GDM1 (cell line): ENCODE measurements at regions not wholly inside any gene's neighbourhood (a gene's known extent, or its start where the extent isn't known, plus 50 kb on each side); places are given as distances from the start of the nearest gene placed in this dataset.

Experiments
- DNase-seq: peaks from one replicate; lab custom pipeline; 2025; lab: John Stamatoyannopoulos, UW

- DNase-seq = no peak
Measured at GRCh38 chr4:155094201-155094820, 114.1 kb upstream of the NPY2R start.

- DNase-seq = no peak
Measured at GRCh38 chr4:155099231-155099630, 109.2 kb upstream of the NPY2R start.

GRCh38 chr4:155106629-155107028, 101.8 kb upstream of the NPY2R start:
- DNase-seq = no peak

GRCh38 chr4:155107059-155107458, 101.4 kb upstream of the NPY2R start:
- DNase-seq = no peak

GRCh38 chr4:155114790-155115189, 93.6 kb upstream of the NPY2R start:
- no peak for DNase-seq

- no peak for DNase-seq
Measured at GRCh38 chr4:155119006-155119405, 89.4 kb upstream of the NPY2R start.

DNA sequence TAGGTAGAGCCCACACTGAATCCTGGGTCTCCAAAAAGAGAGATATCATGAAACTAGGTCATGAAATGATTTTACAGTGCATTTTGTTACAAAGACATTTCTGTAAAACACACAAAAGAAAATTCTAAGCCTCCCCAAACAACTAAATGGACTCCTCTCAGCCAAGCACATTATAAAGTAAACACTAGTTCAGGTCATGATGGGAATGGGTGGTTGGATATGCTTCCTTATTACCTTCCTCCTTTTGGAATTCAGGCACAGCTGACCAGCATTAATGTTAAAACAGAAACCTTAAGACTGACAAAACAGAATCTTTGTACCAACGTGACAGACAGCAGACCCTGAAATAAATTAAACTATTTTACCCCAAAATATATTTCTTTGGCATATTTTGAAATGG, 87.9 kb upstream of the NPY2R start:
- no peak for DNase-seq

DNA sequence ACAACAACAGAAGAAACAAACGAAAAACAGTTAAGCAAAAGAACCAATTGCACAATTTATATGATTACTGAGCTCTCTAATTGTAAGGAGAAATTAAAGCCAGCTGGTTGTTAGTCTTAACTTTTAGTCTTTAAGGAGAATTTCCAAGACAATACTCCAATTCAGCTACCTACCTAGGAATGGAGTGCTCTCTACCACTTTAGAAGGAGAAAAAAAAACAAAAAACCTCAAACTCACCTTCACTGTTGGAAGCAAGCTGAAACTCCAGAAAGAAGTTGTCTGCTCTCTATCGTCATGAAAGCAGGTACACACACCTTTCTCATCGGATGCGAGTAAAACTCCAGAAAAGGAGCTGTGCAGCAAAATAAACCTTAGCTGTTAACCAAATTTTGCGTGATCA, 86.1 kb upstream of the NPY2R start:
- no peak for DNase-seq

DNA sequence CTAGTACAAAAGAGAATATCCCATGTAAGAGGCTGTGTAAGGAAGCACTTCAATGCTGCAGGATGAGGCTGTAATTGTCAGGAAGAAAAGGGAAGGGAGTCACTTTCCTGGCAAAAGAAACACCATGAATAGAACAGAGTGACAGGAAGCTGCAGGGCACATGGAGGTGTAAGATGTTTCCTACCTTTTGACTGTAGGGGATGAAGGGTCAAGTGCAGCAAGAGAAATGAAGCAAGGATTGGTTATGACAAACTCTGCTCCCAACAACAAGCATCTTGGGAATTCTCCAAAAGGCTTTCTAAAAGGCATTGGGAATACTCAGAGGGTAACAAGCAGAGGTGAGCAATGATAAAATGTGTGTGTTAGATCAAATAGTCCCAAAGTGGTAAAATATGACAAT, 74.3 kb upstream of the NPY2R start:
- DNase-seq = no peak

- DNase-seq = no peak
Measured at GRCh38 chr4:155140889-155141288, 67.5 kb upstream of the NPY2R start.

- no peak for DNase-seq
Measured at GRCh38 chr4:155143512-155143911, 64.9 kb upstream of the NPY2R start.
